Stomach (tissue), 4 donors: ENCODE measurements at regions not wholly inside any gene's neighbourhood (a gene's known extent, or its start where the extent isn't known, plus 50 kb on each side); places are given as distances from the start of the nearest gene placed in this dataset.

Source experiments
- POLR2A ChIP-seq, 4 donors: fragments of 450-650 bp; IDR thresholded peaks; one replicate each; pipeline ENCODE4 v1.6.1; 2016; ENCODE audit warnings: antibody characterized with exemption in 4 of 4, control low read depth in 2 of 4, mild to moderate bottlenecking in 1 of 4, moderate library complexity in 1 of 4
- POLR2AphosphoS5 ChIP-seq, 3 donors: sonication (generic); formaldehyde crosslinking; IDR thresholded peaks; one replicate each; pipeline ENCODE4 v1.6.1; 2016; ENCODE audit warnings: antibody characterized with exemption in 3 of 3

- no peak for TF ChIP-seq POLR2AphosphoS5 (IDR thresholded peaks at IDR 0.05)
- no peak for TF ChIP-seq POLR2A (IDR thresholded peaks at IDR 0.05)
These were observed 410.5 kb downstream of the LMO4 start for GRCh38 chr1:87739141-87739540.
